Karpas-422 (cell line): ENCODE measurements at regions not wholly inside any gene's neighbourhood (a gene's known extent, or its start where the extent isn't known, plus 50 kb on each side); places are given as distances from the start of the nearest gene placed in this dataset.
"Not testable (repeated sequence)": the region's sequence is repeated elsewhere in the genome, so short reads cannot be mapped to it uniquely, and the experiment has no call there.

ENCODE experiments used
- DNase-seq: peaks from one replicate; pipeline ENCODE4 v3.0.0-alpha.2; 2015
- H2AFZ ChIP-seq: fragments of 200-600 bp; sonication (generic); 2 replicates; pipeline ENCODE4 v1.6.1; 2014; ENCODE audit warnings: antibody characterized with exemption, low read length, mixed read lengths
- H3K27ac ChIP-seq: fragments of 200-600 bp; sonication (generic); 2 replicates; pipeline ENCODE4 v1.5.1; 2014; ENCODE audit warnings: mild to moderate bottlenecking, low read length, moderate library complexity
- H3K27me3 ChIP-seq: fragments of 200-600 bp; sonication (generic); 2 replicates; pipeline ENCODE4 v1.6.1; 2014; ENCODE audit warnings: low read length, mixed read lengths
- H3K36me3 ChIP-seq: fragments of 200-600 bp; sonication (generic); 2 replicates; pipeline ENCODE4 v1.6.1; 2014; ENCODE audit warnings: low read length, mixed read lengths; ENCODE audit not compliant: insufficient read depth
- H3K4me1 ChIP-seq: fragments of 200-600 bp; sonication (generic); 2 replicates; pipeline ENCODE4 v1.6.1; 2014; ENCODE audit warnings: mild to moderate bottlenecking, low read length, mixed read lengths
- H3K4me2 ChIP-seq: fragments of 200-600 bp; sonication (generic); 2 replicates; pipeline ENCODE4 v1.6.1; 2014; ENCODE audit warnings: low read length, low read depth, mild to moderate bottlenecking; ENCODE audit not compliant: poor library complexity, severe bottlenecking
- H3K4me3 ChIP-seq: fragments of 200-600 bp; sonication (generic); 2 replicates; pipeline ENCODE4 v1.5.1; 2014; ENCODE audit warnings: mild to moderate bottlenecking, antibody characterized with exemption, low read length, mixed read lengths
- H3K79me2 ChIP-seq: fragments of 200-600 bp; sonication (generic); 2 replicates; pipeline ENCODE4 v1.6.1; 2014; ENCODE audit warnings: mild to moderate bottlenecking, low read length, mixed read lengths
- H3K9ac ChIP-seq: fragments of 200-600 bp; sonication (generic); 2 replicates; pipeline ENCODE4 v1.6.0; 2014; ENCODE audit warnings: low read length
- H3K9me2 ChIP-seq: fragments of 200-600 bp; sonication (generic), shearing (Covaris generic); replicated peaks from 2 replicates; pipeline ENCODE4 v1.6.0; 2014; ENCODE audit warnings: mild to moderate bottlenecking, low read length, moderate library complexity; ENCODE audit not compliant: insufficient read depth
- H3K9me3 ChIP-seq: fragments of 300-700, 200-600 bp; sonication (generic); 2 replicates; pipeline ENCODE4 v1.6.1; 2014; ENCODE audit warnings: low read length, mixed read lengths
- H4K20me1 ChIP-seq: fragments of 200-600 bp; sonication (generic); 2 replicates; pipeline ENCODE4 v1.6.1; 2014; ENCODE audit warnings: mild to moderate bottlenecking, antibody characterized with exemption, low read length, low read depth; ENCODE audit not compliant: insufficient read depth

- peaks cover 3% of the 10 kb centered on the region; the same call in 1 of the 2 replicates for H3K36me3 ChIP-seq
- peaks cover 13% of the 10 kb centered on the region for H3K9me3 ChIP-seq
- no peaks in the 10 kb centered on the region for H3K27me3 ChIP-seq
- peaks cover 83% of the 10 kb centered on the region for H3K4me1 ChIP-seq
- peak overlapping the region; percentile 93 for H3K27ac ChIP-seq
- H3K9ac ChIP-seq, result no peak overlapping the region
- no peaks in the 10 kb centered on the region for H3K9me2 ChIP-seq
- peak overlapping the region; percentile 2 for H3K4me2 ChIP-seq
- no peak overlapping the region for H3K4me3 ChIP-seq
- peak; percentile 74 for DNase-seq
- no peaks in the 10 kb centered on the region for H4K20me1 ChIP-seq
- H2AFZ ChIP-seq, result peak overlapping the region; percentile 11
- peaks cover 23% of the 10 kb centered on the region for H3K79me2 ChIP-seq
These were observed 54.7 kb upstream of the SLC1A4 start for GRCh38 chr2:64934530-64934929.

- H3K4me3 ChIP-seq, result no peak overlapping the region
- H3K36me3 ChIP-seq, result peaks cover 3% of the 10 kb centered on the region; the same call in 1 of the 2 replicates
- no peak overlapping the region for H2AFZ ChIP-seq
- H3K27me3 ChIP-seq, result no peaks in the 10 kb centered on the region
- peaks cover 62% of the 10 kb centered on the region for H3K4me1 ChIP-seq
- peaks cover 1% of the 10 kb centered on the region; the same call in 1 of the 2 replicates for H3K79me2 ChIP-seq
- no peak overlapping the region for H3K9ac ChIP-seq
- peaks cover 13% of the 10 kb centered on the region for H3K9me3 ChIP-seq
- H4K20me1 ChIP-seq, result no peaks in the 10 kb centered on the region
- no peak for DNase-seq
- H3K4me2 ChIP-seq, result peak overlapping the region; percentile 59
- no peak overlapping the region for H3K27ac ChIP-seq
- no peaks in the 10 kb centered on the region for H3K9me2 ChIP-seq
These were observed 52.4 kb upstream of the SLC1A4 start for GRCh38 chr2:64936809-64937208.

- H3K4me3 ChIP-seq, H4K20me1 ChIP-seq, H3K27ac ChIP-seq, H3K36me3 ChIP-seq, H3K9me2 ChIP-seq, DNase-seq, H3K27me3 ChIP-seq, H3K79me2 ChIP-seq: not testable (repeated sequence)
- Histone ChIP-seq H3K4me2 (peak overlapping the region; percentile 59), H3K9ac (peak overlapping the region; percentile 50), H3K4me1 (peaks cover 57% of the 10 kb centered on the region), H3K9me3 (peaks cover 13% of the 10 kb centered on the region), H2AFZ (peak overlapping the region; percentile 68; the same call in 1 of the 2 replicates)
These were observed 51.9 kb upstream of the SLC1A4 start for GRCh38 chr2:64937314-64937686.

GRCh38 chr2:64937687-64938491 lies 51.3 kb upstream of the SLC1A4 start:
- Histone ChIP-seq H4K20me1 (no peaks in the 10 kb centered on the region), H2AFZ (peak overlapping the region; percentile 68), H3K4me3 (peak overlapping the region; percentile 6; the same call in 1 of the 2 replicates), H3K9me3 (peaks cover 13% of the 10 kb centered on the region), H3K36me3 (peaks cover 3% of the 10 kb centered on the region; the same call in 1 of the 2 replicates), H3K9ac (peak overlapping the region; percentile 50), H3K9me2 (no peaks in the 10 kb centered on the region), H3K27me3 (no peaks in the 10 kb centered on the region), H3K27ac (no peak overlapping the region), H3K4me1 (peaks cover 51% of the 10 kb centered on the region), H3K4me2 (peak overlapping the region; percentile 59), H3K79me2 (no peaks in the 10 kb centered on the region)
- no peak for DNase-seq

GRCh38 chr2:64938607-64939285 lies 50.5 kb upstream of the SLC1A4 start:
- Histone ChIP-seq H2AFZ (peak overlapping the region; percentile 18; the same call in 1 of the 2 replicates), H4K20me1 (no peaks in the 10 kb centered on the region), H3K27me3 (no peaks in the 10 kb centered on the region), H3K4me3 (no peak overlapping the region), H3K79me2 (no peaks in the 10 kb centered on the region), H3K4me2 (peak overlapping the region; percentile 25), H3K4me1 (peaks cover 42% of the 10 kb centered on the region), H3K9ac (peak overlapping the region; percentile 4; the same call in 1 of the 2 replicates), H3K36me3 (peaks cover 3% of the 10 kb centered on the region; the same call in 1 of the 2 replicates), H3K9me2 (no peaks in the 10 kb centered on the region), H3K9me3 (peaks cover 13% of the 10 kb centered on the region), H3K27ac (no peak overlapping the region)
- DNase-seq, result no peak

GRCh38 chr2:64939332-64939917 lies 49.8 kb upstream of the SLC1A4 start:
- Histone ChIP-seq H3K9me2 (no peaks in the 10 kb centered on the region), H3K9me3 (peaks cover 13% of the 10 kb centered on the region), H2AFZ (peak overlapping the region; percentile 6; the same call in 1 of the 2 replicates), H3K4me3 (no peak overlapping the region), H3K27ac (no peak overlapping the region), H3K27me3 (no peaks in the 10 kb centered on the region), H3K36me3 (peaks cover 3% of the 10 kb centered on the region; the same call in 1 of the 2 replicates), H4K20me1 (no peaks in the 10 kb centered on the region), H3K79me2 (no peaks in the 10 kb centered on the region), H3K4me1 (peaks cover 35% of the 10 kb centered on the region), H3K9ac (no peak overlapping the region; the same call in 1 of the 2 replicates), H3K4me2 (peak overlapping the region; percentile 25)
- DNase-seq, result no peak
